Body of pancreas (tissue), 4 donors: ENCODE measurements at regions not wholly inside any gene's neighbourhood (a gene's known extent, or its start where the extent isn't known, plus 50 kb on each side); places are given as distances from the start of the nearest gene placed in this dataset.
"Not testable (repeated sequence)": the region's sequence is repeated elsewhere in the genome, so short reads cannot be mapped to it uniquely, and the experiment has no call there.

Experiments
- POLR2A ChIP-seq, 3 donors: fragments of 450-650 bp; IDR thresholded peaks; one replicate each; pipeline ENCODE4 v1.6.1; 2016; ENCODE audit warnings: antibody characterized with exemption in 3 of 3, mild to moderate bottlenecking in 2 of 3
- TF ChIP-seq, protein P1 (sequence below), 7 experiments: fragments of 450-650 bp in 4 of 7; fragments of 200-600 bp in 3 of 7; sonication (generic) in 3 of 7; IDR thresholded peaks; one replicate each; pipeline ENCODE4 v1.5.1; 2016 to 2019; ENCODE audit warnings: antibody characterized with exemption in 7 of 7

DNA sequence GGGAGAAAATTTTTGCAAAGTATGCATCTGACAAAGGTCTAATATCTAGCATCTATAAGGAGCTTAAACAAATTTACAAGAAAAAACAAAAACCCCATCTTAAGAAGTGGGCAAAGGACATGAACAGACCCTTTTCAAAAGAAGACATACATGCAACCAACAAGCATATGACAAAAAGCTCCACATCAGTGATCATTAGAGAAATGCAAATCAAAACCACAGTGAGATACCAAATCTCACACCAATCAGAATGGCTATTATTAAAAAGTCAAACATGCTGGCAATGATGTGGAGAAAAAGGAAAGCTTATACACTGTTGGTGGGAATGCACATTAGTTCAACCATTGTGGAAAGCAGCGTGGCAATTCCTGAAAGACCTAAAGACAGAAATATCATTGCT, 1645.2 kb upstream of the B3GALT2 start:
- TF ChIP-seq, protein P1, sequence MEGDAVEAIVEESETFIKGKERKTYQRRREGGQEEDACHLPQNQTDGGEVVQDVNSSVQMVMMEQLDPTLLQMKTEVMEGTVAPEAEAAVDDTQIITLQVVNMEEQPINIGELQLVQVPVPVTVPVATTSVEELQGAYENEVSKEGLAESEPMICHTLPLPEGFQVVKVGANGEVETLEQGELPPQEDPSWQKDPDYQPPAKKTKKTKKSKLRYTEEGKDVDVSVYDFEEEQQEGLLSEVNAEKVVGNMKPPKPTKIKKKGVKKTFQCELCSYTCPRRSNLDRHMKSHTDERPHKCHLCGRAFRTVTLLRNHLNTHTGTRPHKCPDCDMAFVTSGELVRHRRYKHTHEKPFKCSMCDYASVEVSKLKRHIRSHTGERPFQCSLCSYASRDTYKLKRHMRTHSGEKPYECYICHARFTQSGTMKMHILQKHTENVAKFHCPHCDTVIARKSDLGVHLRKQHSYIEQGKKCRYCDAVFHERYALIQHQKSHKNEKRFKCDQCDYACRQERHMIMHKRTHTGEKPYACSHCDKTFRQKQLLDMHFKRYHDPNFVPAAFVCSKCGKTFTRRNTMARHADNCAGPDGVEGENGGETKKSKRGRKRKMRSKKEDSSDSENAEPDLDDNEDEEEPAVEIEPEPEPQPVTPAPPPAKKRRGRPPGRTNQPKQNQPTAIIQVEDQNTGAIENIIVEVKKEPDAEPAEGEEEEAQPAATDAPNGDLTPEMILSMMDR (IDR thresholded peaks at IDR 0.05): not testable (repeated sequence)
- TF ChIP-seq POLR2A (IDR thresholded peaks at IDR 0.05): not testable (repeated sequence)
